Vagina (tissue), 2 donors: ENCODE measurements at regions not wholly inside any gene's neighbourhood (a gene's known extent, or its start where the extent isn't known, plus 50 kb on each side); places are given as distances from the start of the nearest gene placed in this dataset.

Experiments used
- CTCF ChIP-seq, 3 experiments: fragments of 450-650 bp in 2 of 3; fragments of 200-600 bp in 1 of 3; sonication (generic) in 1 of 3; IDR thresholded peaks; one replicate each; pipeline ENCODE4 v1.5.1; 2017 to 2019; ENCODE audit warnings: antibody characterized with exemption in 3 of 3, mild to moderate bottlenecking in 2 of 3, moderate library complexity in 2 of 3
- POLR2A ChIP-seq, 2 donors: fragments of 450-650 bp; IDR thresholded peaks; one replicate each; pipeline ENCODE4 v1.6.1; 2017; ENCODE audit warnings: antibody characterized with exemption in 2 of 2, mild to moderate bottlenecking in 2 of 2, moderate library complexity in 2 of 2
- POLR2AphosphoS5 ChIP-seq, 2 donors: sonication (generic); formaldehyde crosslinking; IDR thresholded peaks; one replicate each; pipeline ENCODE4 v1.9.0; 2017; ENCODE audit warnings: antibody characterized with exemption in 2 of 2, mild to moderate bottlenecking in 2 of 2, low read depth in 1 of 2; ENCODE audit not compliant: insufficient read depth in 1 of 2

DNA sequence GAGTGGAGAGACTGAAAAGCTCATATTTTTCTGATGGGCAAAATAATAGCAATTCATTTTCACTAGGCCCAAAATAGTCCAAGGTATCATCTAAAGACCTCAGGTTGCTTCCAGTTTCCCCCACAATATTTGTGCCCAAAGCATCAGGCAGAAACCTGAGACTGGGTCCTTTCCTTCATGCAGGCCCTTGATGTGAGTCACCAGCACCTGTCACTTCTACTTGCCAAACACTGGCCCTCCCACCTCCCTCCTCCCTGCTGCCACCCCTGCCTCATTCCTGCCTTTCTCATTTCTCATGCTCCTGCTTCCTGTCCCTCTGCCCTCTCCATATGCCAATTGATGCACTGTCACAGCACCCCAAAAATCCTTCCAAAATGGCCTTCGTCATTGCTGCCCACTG lies 230.4 kb upstream of the CST7 start:
- TF ChIP-seq CTCF (IDR thresholded peaks at IDR 0.05) (no peak), POLR2A (IDR thresholded peaks at IDR 0.05) (no peak), POLR2AphosphoS5 (IDR thresholded peaks at IDR 0.05; ENCODE audit: insufficient read depth in 1 of 2, low read depth in 1 of 2) (no peak)
